ENCODE measurements at regions not wholly inside any gene's neighbourhood (a gene's known extent, or its start where the extent isn't known, plus 50 kb on each side); places are given as distances from the start of the nearest gene placed in this dataset.

GRCh38 chr18:25648716-25649260, 296.8 kb upstream of the ZNF521 start:
- Histone ChIP-seq H3K9ac (ENCODE audit: low read length) (no peak overlapping the region), H3K4me1 (ENCODE audit: control insufficient read depth, insufficient read depth, low read length) (no peaks in the 10 kb centered on the region), H3K4me3 (ENCODE audit: low read length) (no peak overlapping the region), H3K27ac (ENCODE audit: low read depth, low read length) (no peak overlapping the region), H3K36me3 (ENCODE audit: control insufficient read depth, insufficient read depth, low read length) (no peaks in the 10 kb centered on the region), H3K27me3 (ENCODE audit: control insufficient read depth, insufficient read depth, low read length) (no peaks in the 10 kb centered on the region)

GRCh38 chr18:25647404-25647803, 295.4 kb upstream of the ZNF521 start:
- H3K4me3 ChIP-seq (ENCODE audit: low read length): no peak overlapping the region
- H3K36me3 ChIP-seq (ENCODE audit: control insufficient read depth, insufficient read depth, low read length): no peaks in the 10 kb centered on the region
- no peaks in the 10 kb centered on the region for H3K4me1 ChIP-seq (ENCODE audit: control insufficient read depth, insufficient read depth, low read length)
- no peaks in the 10 kb centered on the region for H3K27me3 ChIP-seq (ENCODE audit: control insufficient read depth, insufficient read depth, low read length)
- no peak overlapping the region for H3K9ac ChIP-seq (ENCODE audit: low read length)
- no peak overlapping the region for H3K27ac ChIP-seq (ENCODE audit: low read depth, low read length)

GRCh38 chr18:25646971-25647370, 295.0 kb upstream of the ZNF521 start:
- Histone ChIP-seq H3K36me3 (ENCODE audit: control insufficient read depth, insufficient read depth, low read length) (no peaks in the 10 kb centered on the region), H3K27ac (ENCODE audit: low read depth, low read length) (no peak overlapping the region)

GRCh38 chr18:25639596-25639995, 287.6 kb upstream of the ZNF521 start:
- Histone ChIP-seq H3K4me3 (ENCODE audit: low read length) (no peak overlapping the region), H3K4me1 (ENCODE audit: control insufficient read depth, insufficient read depth, low read length) (no peaks in the 10 kb centered on the region), H3K36me3 (ENCODE audit: control insufficient read depth, insufficient read depth, low read length) (no peaks in the 10 kb centered on the region), H3K27me3 (ENCODE audit: control insufficient read depth, insufficient read depth, low read length) (no peaks in the 10 kb centered on the region), H3K9ac (ENCODE audit: low read length) (no peak overlapping the region), H3K27ac (ENCODE audit: low read depth, low read length) (no peak overlapping the region)

More at GRCh38 chr18:25646971-25647370, 295.0 kb upstream of the ZNF521 start:
- Histone ChIP-seq H3K9ac (ENCODE audit: low read length) (no peak overlapping the region), H3K4me1 (ENCODE audit: control insufficient read depth, insufficient read depth, low read length) (no peaks in the 10 kb centered on the region), H3K4me3 (ENCODE audit: low read length) (no peak overlapping the region), H3K27me3 (ENCODE audit: control insufficient read depth, insufficient read depth, low read length) (no peaks in the 10 kb centered on the region)

- H3K4me1 ChIP-seq (ENCODE audit: control insufficient read depth, insufficient read depth, low read length): no peaks in the 10 kb centered on the region
- H3K4me3 ChIP-seq (ENCODE audit: low read length): no peak overlapping the region
- H3K36me3 ChIP-seq (ENCODE audit: control insufficient read depth, insufficient read depth, low read length): no peaks in the 10 kb centered on the region
- H3K27me3 ChIP-seq (ENCODE audit: control insufficient read depth, insufficient read depth, low read length): no peaks in the 10 kb centered on the region
- no peak overlapping the region for H3K27ac ChIP-seq (ENCODE audit: low read depth, low read length)
- no peak overlapping the region for H3K9ac ChIP-seq (ENCODE audit: low read length)
Observed at GRCh38 chr18:25633563-25633962, 281.6 kb upstream of the ZNF521 start.

GRCh38 chr18:25630682-25631081, 278.7 kb upstream of the ZNF521 start:
- no peak overlapping the region for H3K27ac ChIP-seq (ENCODE audit: low read depth, low read length)
- no peaks in the 10 kb centered on the region for H3K4me1 ChIP-seq (ENCODE audit: control insufficient read depth, insufficient read depth, low read length)
- no peak overlapping the region for H3K9ac ChIP-seq (ENCODE audit: low read length)
- H3K27me3 ChIP-seq (ENCODE audit: control insufficient read depth, insufficient read depth, low read length): no peaks in the 10 kb centered on the region
- no peak overlapping the region for H3K4me3 ChIP-seq (ENCODE audit: low read length)
- H3K36me3 ChIP-seq (ENCODE audit: control insufficient read depth, insufficient read depth, low read length): no peaks in the 10 kb centered on the region

- Histone ChIP-seq H3K27ac (ENCODE audit: low read depth, low read length) (no peak overlapping the region), H3K36me3 (ENCODE audit: control insufficient read depth, insufficient read depth, low read length) (no peaks in the 10 kb centered on the region), H3K27me3 (ENCODE audit: control insufficient read depth, insufficient read depth, low read length) (no peaks in the 10 kb centered on the region), H3K4me1 (ENCODE audit: control insufficient read depth, insufficient read depth, low read length) (no peaks in the 10 kb centered on the region), H3K4me3 (ENCODE audit: low read length) (no peak overlapping the region), H3K9ac (ENCODE audit: low read length) (no peak overlapping the region)
Observed at GRCh38 chr18:25621682-25622081, 269.7 kb upstream of the ZNF521 start.

- no peaks in the 10 kb centered on the region for H3K36me3 ChIP-seq (ENCODE audit: control insufficient read depth, insufficient read depth, low read length)
Observed at GRCh38 chr18:25621144-25621543, 269.2 kb upstream of the ZNF521 start.

GRCh38 chr18:25614168-25614567, 262.2 kb upstream of the ZNF521 start:
- no peak overlapping the region for H3K9ac ChIP-seq (ENCODE audit: low read length)
- H3K27ac ChIP-seq (ENCODE audit: low read depth, low read length): no peak overlapping the region

More at GRCh38 chr18:25621144-25621543, 269.2 kb upstream of the ZNF521 start:
- Histone ChIP-seq H3K27ac (ENCODE audit: low read depth, low read length) (no peak overlapping the region), H3K4me1 (ENCODE audit: control insufficient read depth, insufficient read depth, low read length) (no peaks in the 10 kb centered on the region), H3K27me3 (ENCODE audit: control insufficient read depth, insufficient read depth, low read length) (no peaks in the 10 kb centered on the region), H3K9ac (ENCODE audit: low read length) (no peak overlapping the region), H3K4me3 (ENCODE audit: low read length) (no peak overlapping the region)

GRCh38 chr18:25612466-25612865, 260.5 kb upstream of the ZNF521 start:
- Histone ChIP-seq H3K36me3 (ENCODE audit: control insufficient read depth, insufficient read depth, low read length) (no peaks in the 10 kb centered on the region), H3K27me3 (ENCODE audit: control insufficient read depth, insufficient read depth, low read length) (no peaks in the 10 kb centered on the region), H3K4me3 (ENCODE audit: low read length) (no peak overlapping the region), H3K27ac (ENCODE audit: low read depth, low read length) (no peak overlapping the region), H3K4me1 (ENCODE audit: control insufficient read depth, insufficient read depth, low read length) (no peaks in the 10 kb centered on the region), H3K9ac (ENCODE audit: low read length) (no peak overlapping the region)

More at GRCh38 chr18:25614168-25614567, 262.2 kb upstream of the ZNF521 start:
- Histone ChIP-seq H3K36me3 (ENCODE audit: control insufficient read depth, insufficient read depth, low read length) (no peaks in the 10 kb centered on the region), H3K27me3 (ENCODE audit: control insufficient read depth, insufficient read depth, low read length) (no peaks in the 10 kb centered on the region), H3K4me3 (ENCODE audit: low read length) (no peak overlapping the region), H3K4me1 (ENCODE audit: control insufficient read depth, insufficient read depth, low read length) (no peaks in the 10 kb centered on the region)

- Histone ChIP-seq H3K27ac (ENCODE audit: low read depth, low read length) (no peak overlapping the region), H3K4me3 (ENCODE audit: low read length) (no peak overlapping the region), H3K9ac (ENCODE audit: low read length) (no peak overlapping the region), H3K27me3 (ENCODE audit: control insufficient read depth, insufficient read depth, low read length) (no peaks in the 10 kb centered on the region), H3K4me1 (ENCODE audit: control insufficient read depth, insufficient read depth, low read length) (no peaks in the 10 kb centered on the region), H3K36me3 (ENCODE audit: control insufficient read depth, insufficient read depth, low read length) (no peaks in the 10 kb centered on the region)
Observed at GRCh38 chr18:25608091-25608490, 256.1 kb upstream of the ZNF521 start.

- Histone ChIP-seq H3K36me3 (ENCODE audit: control insufficient read depth, insufficient read depth, low read length) (no peaks in the 10 kb centered on the region), H3K27me3 (ENCODE audit: control insufficient read depth, insufficient read depth, low read length) (no peaks in the 10 kb centered on the region), H3K9ac (ENCODE audit: low read length) (no peak overlapping the region), H3K27ac (ENCODE audit: low read depth, low read length) (no peak overlapping the region), H3K4me3 (ENCODE audit: low read length) (no peak overlapping the region), H3K4me1 (ENCODE audit: control insufficient read depth, insufficient read depth, low read length) (no peaks in the 10 kb centered on the region)
Observed at GRCh38 chr18:25604894-25605597, 253.1 kb upstream of the ZNF521 start.
